ENCODE measurements at regions not wholly inside any gene's neighbourhood (a gene's known extent, or its start where the extent isn't known, plus 50 kb on each side); places are given as distances from the start of the nearest gene placed in this dataset.
"Not testable (repeated sequence)": the region's sequence is repeated elsewhere in the genome, so short reads cannot be mapped to it uniquely, and the experiment has no call there.

DNA sequence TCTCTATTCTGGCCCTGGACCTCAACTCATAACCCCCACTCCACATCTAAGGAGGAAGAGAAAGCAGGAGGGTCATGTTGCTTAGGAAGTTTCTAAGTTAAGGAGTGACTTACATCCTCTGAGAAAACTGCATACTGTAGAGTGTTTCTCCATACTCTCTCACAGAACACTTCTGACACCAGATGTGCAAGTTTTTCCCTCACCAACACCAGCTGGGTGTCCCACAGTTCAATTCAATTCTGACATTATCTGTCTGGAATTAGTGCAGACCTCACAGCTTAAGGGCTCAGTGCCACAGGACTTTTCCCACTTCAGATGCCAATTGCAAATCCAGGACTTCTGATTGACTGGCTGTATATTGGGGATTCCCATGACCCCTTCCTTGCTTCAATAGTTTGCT, 89.0 kb upstream of the SFRP2 start:
- no TSS peak for BruUV-seq (replicated peaks)
- Histone ChIP-seq H3K4me3 (no peak overlapping the region), H3K27ac (ENCODE audit: control insufficient read depth, insufficient read depth) (no peak overlapping the region), H3K4me2 (ENCODE audit: control insufficient read depth, insufficient read depth) (no peak overlapping the region), H3K9me3 (replicated peaks; ENCODE audit: control insufficient read depth, insufficient read depth, low read length) (peaks cover 2% of the 10 kb centered on the region; the same call in 1 of the 3 replicates), H3K4me1 (ENCODE audit: control insufficient read depth, insufficient read depth, low read length) (no peaks in the 10 kb centered on the region), H3K36me3 (ENCODE audit: control insufficient read depth in 2 of 2, insufficient read depth in 2 of 2, low read length in 1 of 2) (no peaks in the 10 kb centered on the region), H4K20me1 (ENCODE audit: control insufficient read depth, insufficient read depth) (no peaks in the 10 kb centered on the region), H3K9ac (ENCODE audit: control insufficient read depth, insufficient read depth, low read length) (no peak overlapping the region), H2AFZ (ENCODE audit: control insufficient read depth, low read depth, low read length) (no peak overlapping the region), H3K79me2 (ENCODE audit: control insufficient read depth, insufficient read depth, low read length) (no peaks in the 10 kb centered on the region), H3K27me3 (replicated peaks in 1 of 2; ENCODE audit: control insufficient read depth in 2 of 2, insufficient read depth in 2 of 2, low read length in 1 of 2) (no peaks in the 10 kb centered on the region)
- SMC1A ChIA-PET (ENCODE audit: uncharacterized antibody, unreplicated experiment) = no interaction called here
- ATAC-seq (no peak), DNase-seq (ENCODE audit: low read depth, low spot score) (no peak), FAIRE-seq (no peak)
- POLR2A ChIA-PET = no interaction called here
- RAD21 ChIA-PET (ENCODE audit: unreplicated experiment) = no interaction called here
- TF ChIP-seq ETV6 (conservative IDR thresholded peaks at IDR 0.05 in 1 of 2, IDR thresholded peaks at IDR 0.05 in 1 of 2; ENCODE audit: borderline replicate concordance in 1 of 2, low read depth in 1 of 2) = no peak
- no peak for TF ChIP-seq RFX5 (IDR thresholded peaks at IDR 0.05; ENCODE audit: low read depth, low read length)
- intact Hi-C loops (cut with micrococcal nuclease; ENCODE audit: unreplicated experiment) (no loop called here), in situ Hi-C loops (cut with MboI) (no loop called here)
- CTCF ChIA-PET = no interaction called here

DNA sequence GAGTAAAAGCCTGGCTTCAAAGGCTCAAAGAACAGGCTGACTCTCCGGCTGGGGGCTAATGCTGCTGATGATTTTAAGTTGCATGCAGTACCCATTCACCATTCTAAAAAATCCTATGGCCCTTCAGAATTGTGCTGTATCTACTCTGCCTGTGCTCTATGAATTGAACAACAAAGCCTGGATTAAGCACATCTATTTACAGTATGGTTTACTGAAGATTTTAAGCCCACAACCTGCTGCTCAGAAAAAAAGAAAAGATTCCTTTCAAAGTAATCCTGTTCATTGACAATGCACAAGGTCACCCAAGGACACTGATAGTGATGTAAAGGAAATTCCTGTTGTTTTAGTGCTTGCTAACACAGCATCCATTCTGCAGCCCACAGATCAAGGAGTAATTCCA, 84.9 kb upstream of the SFRP2 start:
- TF ChIP-seq NBN (IDR thresholded peaks at IDR 0.05) (no peak), CBX5 (IDR thresholded peaks at IDR 0.05; ENCODE audit: low read depth) (no peak)
- intact Hi-C loops (cut with micrococcal nuclease; ENCODE audit: unreplicated experiment) = no loop called here

DNA sequence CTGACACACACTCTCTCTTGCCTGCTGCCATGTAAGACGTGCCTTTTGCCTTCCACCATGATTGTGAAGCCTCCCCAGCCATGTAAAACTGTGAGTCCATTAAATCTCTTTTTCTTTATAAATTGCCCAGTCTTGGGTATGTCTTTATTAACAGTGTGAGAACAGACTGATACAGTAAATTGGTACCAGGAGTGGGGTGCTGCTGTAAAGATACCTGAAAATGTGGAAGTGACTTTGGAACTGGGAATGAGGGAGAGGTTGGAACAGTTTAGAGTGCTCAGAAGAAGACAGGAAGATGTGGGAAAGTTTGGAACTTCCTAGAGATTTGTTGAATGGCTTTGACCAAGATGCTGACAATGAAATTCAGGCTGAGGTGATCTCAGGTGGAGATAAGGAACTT, 77.9 kb upstream of the SFRP2 start:
- intact Hi-C loops (cut with micrococcal nuclease; ENCODE audit: unreplicated experiment); H3K79me2 ChIP-seq (ENCODE audit: control insufficient read depth, insufficient read depth, low read length); POLR2A ChIA-PET; CTCF ChIA-PET; in situ Hi-C loops (cut with MboI); H3K4me2 ChIP-seq (ENCODE audit: control insufficient read depth, insufficient read depth); ATAC-seq; H2AFZ ChIP-seq (ENCODE audit: control insufficient read depth, low read depth, low read length); DNase-seq (ENCODE audit: low read depth, low spot score); RAD21 ChIA-PET (ENCODE audit: unreplicated experiment); FAIRE-seq; SMC1A ChIA-PET (ENCODE audit: uncharacterized antibody, unreplicated experiment); H3K9ac ChIP-seq (ENCODE audit: control insufficient read depth, insufficient read depth, low read length); H3K27ac ChIP-seq (ENCODE audit: control insufficient read depth, insufficient read depth); H3K36me3 ChIP-seq (ENCODE audit: control insufficient read depth in 2 of 2, insufficient read depth in 2 of 2, low read length in 1 of 2); H4K20me1 ChIP-seq (ENCODE audit: control insufficient read depth, insufficient read depth); H3K4me3 ChIP-seq; BruUV-seq (replicated peaks); H3K27me3 ChIP-seq (replicated peaks in 1 of 2; ENCODE audit: control insufficient read depth in 2 of 2, insufficient read depth in 2 of 2, low read length in 1 of 2); H3K4me1 ChIP-seq (ENCODE audit: control insufficient read depth, insufficient read depth, low read length); H3K9me3 ChIP-seq (replicated peaks; ENCODE audit: control insufficient read depth, insufficient read depth, low read length): not testable (repeated sequence)
- whole genome bisulfite sequencing (ENCODE audit: insufficient coverage, insufficient replicate concordance, low lambda C conversion rate, missing lambda C conversion rate) = 50% methylated on average over 1 of the region's 1 CpG

More for the DNA sequence above, 84.9 kb upstream of the SFRP2 start:
- no peaks in the 10 kb centered on the region for H4K20me1 ChIP-seq (ENCODE audit: control insufficient read depth, insufficient read depth)
- H3K79me2 ChIP-seq (ENCODE audit: control insufficient read depth, insufficient read depth, low read length) = no peaks in the 10 kb centered on the region
- in situ Hi-C loops (cut with MboI) = no loop called here
- no peaks in the 10 kb centered on the region for H3K4me1 ChIP-seq (ENCODE audit: control insufficient read depth, insufficient read depth, low read length)
- no TSS peak for BruUV-seq (replicated peaks)
- WGBS (ENCODE audit: insufficient coverage, insufficient replicate concordance, low lambda C conversion rate, missing lambda C conversion rate) = 43% methylated on average over 1 of the region's 1 CpG
- ChIA-PET SMC1A (ENCODE audit: uncharacterized antibody, unreplicated experiment) (no interaction called here), POLR2A (interaction anchor here (0.6 kb wide), 1 partner anchor 13 kb away, joined by 3 read pairs; no protein-coding TSS in a partner anchor), CTCF (no interaction called here), RAD21 (ENCODE audit: unreplicated experiment) (no interaction called here)
- FAIRE-seq (no peak), DNase-seq (ENCODE audit: low read depth, low spot score) (no peak), ATAC-seq (no peak)
- no peaks in the 10 kb centered on the region for H3K27me3 ChIP-seq (replicated peaks in 1 of 2; ENCODE audit: control insufficient read depth in 2 of 2, insufficient read depth in 2 of 2, low read length in 1 of 2)
- H3K9me3 ChIP-seq (replicated peaks; ENCODE audit: control insufficient read depth, insufficient read depth, low read length) = no peaks in the 10 kb centered on the region
- no peak overlapping the region for H3K9ac ChIP-seq (ENCODE audit: control insufficient read depth, insufficient read depth, low read length)
- no peak overlapping the region for H3K27ac ChIP-seq (ENCODE audit: control insufficient read depth, insufficient read depth)
- H3K4me2 ChIP-seq (ENCODE audit: control insufficient read depth, insufficient read depth) = no peak overlapping the region
- H2AFZ ChIP-seq (ENCODE audit: control insufficient read depth, low read depth, low read length) = no peak overlapping the region
- H3K4me3 ChIP-seq = no peak overlapping the region
- no peaks in the 10 kb centered on the region for H3K36me3 ChIP-seq (ENCODE audit: control insufficient read depth in 2 of 2, insufficient read depth in 2 of 2, low read length in 1 of 2)
